ENCODE measurements at regions not wholly inside any gene's neighbourhood (a gene's known extent, or its start where the extent isn't known, plus 50 kb on each side); places are given as distances from the start of the nearest gene placed in this dataset.

GRCh38 chr6:21375151-21376116, 218.1 kb upstream of the SOX4 start:
- in situ Hi-C loops (cut with HindIII; ENCODE audit: low sequenced_read_pairs), result no loop called here

GRCh38 chr6:21377356-21377755, 216.2 kb upstream of the SOX4 start:
- in situ Hi-C loops (cut with HindIII; ENCODE audit: low sequenced_read_pairs), result no loop called here

DNA sequence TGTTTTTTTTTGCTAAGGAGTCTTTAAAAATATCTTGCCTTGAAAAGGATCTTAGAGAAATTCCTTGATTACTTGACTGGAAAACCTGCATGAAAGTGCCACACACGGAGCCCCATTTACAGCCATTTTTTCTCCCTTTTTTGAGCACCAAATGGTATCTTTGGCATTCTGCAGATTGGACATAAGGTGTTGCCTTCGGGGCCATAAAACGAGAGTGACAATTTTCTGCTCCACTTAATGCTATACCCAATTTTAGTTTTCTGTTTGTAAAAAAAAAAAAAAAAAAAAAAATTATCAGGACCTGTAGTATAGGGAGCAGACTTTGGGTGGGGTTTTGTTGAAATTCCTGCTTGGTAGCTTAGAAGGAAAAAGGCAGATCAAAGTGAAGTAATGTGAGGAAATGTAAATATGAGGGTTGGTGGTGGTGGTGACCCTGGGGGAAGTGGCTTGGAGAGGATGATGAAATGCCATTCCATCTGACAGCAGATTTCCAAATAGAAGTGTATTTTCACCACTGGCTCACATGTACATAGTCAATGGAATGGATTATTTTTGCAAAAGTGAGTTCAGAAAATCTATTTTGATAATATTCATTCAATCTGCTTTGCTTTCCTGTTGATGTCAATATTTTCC, 212.1 kb upstream of the SOX4 start:
- in situ Hi-C loops (cut with HindIII; ENCODE audit: low sequenced_read_pairs), result no loop called here

GRCh38 chr6:21382821-21383449, 210.6 kb upstream of the SOX4 start:
- in situ Hi-C loops (cut with HindIII; ENCODE audit: low sequenced_read_pairs), result no loop called here

- in situ Hi-C loops (cut with HindIII; ENCODE audit: low sequenced_read_pairs), result no loop called here
These were observed 210.0 kb upstream of the SOX4 start for GRCh38 chr6:21383450-21384085.

DNA sequence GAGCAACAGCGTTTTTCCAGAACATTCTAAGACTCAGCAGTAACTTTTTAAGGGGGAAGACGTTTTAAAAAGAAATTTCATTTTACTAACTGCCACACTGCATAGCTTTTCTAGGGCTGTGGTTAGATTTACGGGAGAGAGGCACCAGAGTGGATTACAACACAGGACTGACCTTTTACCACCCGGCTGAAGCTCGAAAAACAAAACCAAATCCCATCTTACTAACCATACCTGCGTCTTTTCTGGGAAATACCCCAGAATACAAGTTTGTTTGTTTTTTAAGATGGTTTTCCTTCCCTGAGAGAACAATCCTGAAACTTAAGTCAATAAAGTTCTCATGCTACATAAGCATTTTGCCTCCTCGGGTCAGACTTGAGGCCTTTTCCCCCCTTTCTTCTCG, 209.3 kb upstream of the SOX4 start:
- in situ Hi-C loops (cut with HindIII; ENCODE audit: low sequenced_read_pairs), result no loop called here

- in situ Hi-C loops (cut with HindIII; ENCODE audit: low sequenced_read_pairs), result no loop called here
These were observed 206.8 kb upstream of the SOX4 start for GRCh38 chr6:21386744-21387143.

GRCh38 chr6:21390532-21391213, 202.9 kb upstream of the SOX4 start:
- in situ Hi-C loops (cut with HindIII; ENCODE audit: low sequenced_read_pairs), result no loop called here

GRCh38 chr6:21392177-21392576, 201.4 kb upstream of the SOX4 start:
- in situ Hi-C loops (cut with HindIII; ENCODE audit: low sequenced_read_pairs), result no loop called here

- in situ Hi-C loops (cut with HindIII; ENCODE audit: low sequenced_read_pairs), result no loop called here
These were observed 199.9 kb upstream of the SOX4 start for GRCh38 chr6:21393441-21394165.

GRCh38 chr6:21395121-21395520, 198.4 kb upstream of the SOX4 start:
- in situ Hi-C loops (cut with HindIII; ENCODE audit: low sequenced_read_pairs), result no loop called here

- in situ Hi-C loops (cut with HindIII; ENCODE audit: low sequenced_read_pairs), result no loop called here
These were observed 197.2 kb upstream of the SOX4 start for GRCh38 chr6:21396313-21396712.

DNA sequence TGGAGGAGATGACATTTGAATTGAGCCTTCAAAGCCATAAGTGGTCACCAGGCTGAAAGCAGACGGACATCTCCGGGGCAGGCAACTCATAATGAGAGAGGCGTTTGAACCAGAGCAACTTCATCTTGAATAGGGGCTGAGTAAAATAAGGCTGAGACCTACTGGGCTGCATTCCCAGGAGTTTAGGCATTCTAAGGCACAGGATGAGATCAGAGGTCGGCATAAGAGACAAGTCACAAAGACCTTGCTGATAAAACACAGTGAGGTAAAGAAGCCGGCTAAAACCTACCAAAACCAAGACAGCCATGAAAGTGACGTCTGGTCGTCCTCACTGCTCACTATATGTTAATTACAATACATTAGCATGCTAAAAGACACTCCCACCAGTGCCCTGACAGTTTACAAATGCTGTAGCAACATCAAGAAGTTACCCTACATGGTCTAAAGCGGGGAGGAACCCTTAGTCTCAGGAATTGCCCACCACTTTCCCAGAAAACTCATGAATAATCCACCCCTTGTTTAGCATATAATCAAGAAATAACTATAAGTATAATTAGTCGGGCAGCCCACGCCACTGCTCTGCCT, 194.7 kb upstream of the SOX4 start:
- in situ Hi-C loops (cut with HindIII; ENCODE audit: low sequenced_read_pairs), result no loop called here

DNA sequence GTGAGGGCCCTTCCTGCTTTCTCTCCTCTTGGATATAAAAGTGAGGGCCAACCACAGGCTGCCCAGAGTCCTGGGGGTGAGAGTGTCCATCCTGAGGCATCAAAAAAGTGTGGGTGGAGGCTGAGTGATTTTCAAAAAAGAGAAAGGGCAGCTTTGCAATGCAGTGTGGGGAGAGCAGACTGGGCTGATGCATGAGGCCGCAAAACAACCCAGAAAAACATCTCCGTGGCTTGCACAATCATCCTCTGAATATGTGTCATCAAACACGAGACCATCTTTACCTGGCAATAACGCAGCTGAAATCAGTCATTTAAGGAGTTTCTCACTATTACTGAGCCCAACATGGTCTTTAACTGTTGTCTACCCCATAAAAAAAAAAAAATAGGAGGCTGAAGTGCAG, 191.2 kb upstream of the SOX4 start:
- in situ Hi-C loops (cut with HindIII; ENCODE audit: low sequenced_read_pairs), result no loop called here

- in situ Hi-C loops (cut with HindIII; ENCODE audit: low sequenced_read_pairs), result no loop called here
These were observed 189.0 kb upstream of the SOX4 start for GRCh38 chr6:21404577-21404976.

GRCh38 chr6:21406316-21406715, 187.2 kb upstream of the SOX4 start:
- in situ Hi-C loops (cut with HindIII; ENCODE audit: low sequenced_read_pairs), result no loop called here

- in situ Hi-C loops (cut with HindIII; ENCODE audit: low sequenced_read_pairs), result no loop called here
These were observed 184.3 kb upstream of the SOX4 start for GRCh38 chr6:21409231-21409630.

DNA sequence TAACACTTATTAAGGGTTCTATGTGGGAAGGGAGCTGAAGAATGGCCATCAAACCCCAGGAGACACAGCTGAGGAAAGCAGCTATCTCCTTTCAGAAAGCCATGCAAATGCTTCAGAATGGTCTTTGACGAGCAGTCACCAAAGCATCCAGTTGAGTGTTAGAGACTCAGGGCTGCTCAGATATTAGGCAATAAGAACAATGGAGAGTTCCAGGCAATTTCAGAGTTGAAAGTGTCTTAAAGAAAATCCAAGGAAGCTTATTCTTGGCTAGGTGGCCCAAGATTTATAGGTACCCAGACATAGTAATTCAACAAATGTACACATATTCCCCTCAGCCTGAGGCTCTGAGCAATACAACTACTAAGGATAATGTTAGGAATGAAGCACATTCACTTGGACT, 180.1 kb upstream of the SOX4 start:
- in situ Hi-C loops (cut with HindIII; ENCODE audit: low sequenced_read_pairs), result no loop called here

GRCh38 chr6:21414065-21414464, 179.5 kb upstream of the SOX4 start:
- in situ Hi-C loops (cut with HindIII; ENCODE audit: low sequenced_read_pairs), result no loop called here

All from endothelial cell of hepatic sinusoid (primary cell).